Osteoblast (primary cell): ENCODE measurements at regions not wholly inside any gene's neighbourhood (a gene's known extent, or its start where the extent isn't known, plus 50 kb on each side); places are given as distances from the start of the nearest gene placed in this dataset.

Source experiments
- DNase-seq: peaks from one replicate; pipeline ENCODE4 v3.0.0; 2011; ENCODE audit warnings: low spot score, mixed read lengths; ENCODE audit not compliant: insufficient read length; ENCODE audit errors: missing footprints
- H2AFZ ChIP-seq: 2 replicates; pipeline ENCODE4 v1.6.0; 2011; ENCODE audit warnings: mild to moderate bottlenecking, low read length
- H3K27ac ChIP-seq: 2 replicates; pipeline ENCODE4 v1.5.1; 2011; ENCODE audit warnings: mild to moderate bottlenecking, low read depth, low read length, moderate library complexity
- H3K27me3 ChIP-seq: 2 replicates; pipeline ENCODE4 v1.6.0; 2012; ENCODE audit warnings: mild to moderate bottlenecking, control low read depth, inconsistent platforms, low read length, moderate library complexity; ENCODE audit not compliant: insufficient read depth
- H3K36me3 ChIP-seq: 2 replicates; pipeline ENCODE4 v1.5.1; 2011; ENCODE audit warnings: mild to moderate bottlenecking, low read length, control low read depth, moderate library complexity; ENCODE audit not compliant: insufficient read depth
- H3K4me1 ChIP-seq: 2 replicates; pipeline ENCODE4 v1.5.1; 2011; ENCODE audit warnings: mild to moderate bottlenecking, low read length, control low read depth, moderate library complexity; ENCODE audit not compliant: insufficient read depth
- H3K4me2 ChIP-seq: 2 replicates; pipeline ENCODE4 v1.6.0; 2011; ENCODE audit warnings: mild to moderate bottlenecking, low read length; ENCODE audit not compliant: insufficient read depth
- H3K4me3 ChIP-seq: fragments of 200-600 bp; sonication (generic); 3 replicates; pipeline ENCODE4 v1.5.1; 2012; ENCODE audit warnings: mild to moderate bottlenecking, low read length, inconsistent platforms; ENCODE audit not compliant: insufficient read depth
- H3K79me2 ChIP-seq: 2 replicates; pipeline ENCODE4 v1.6.0; 2012; ENCODE audit warnings: mild to moderate bottlenecking, low read length, control low read depth, inconsistent platforms; ENCODE audit not compliant: insufficient read depth
- H3K9me3 ChIP-seq: 2 replicates; pipeline ENCODE4 v1.5.1; 2011; ENCODE audit warnings: low read depth, low read length, control low read depth
- H4K20me1 ChIP-seq: 2 replicates; pipeline ENCODE4 v1.6.0; 2012; ENCODE audit warnings: mild to moderate bottlenecking, low read length, control low read depth; ENCODE audit not compliant: insufficient read depth
- TF ChIP-seq, protein P1 (sequence below): IDR thresholded peaks from 2 replicates; pipeline ENCODE4 v1.5.1; 2011; ENCODE audit warnings: mild to moderate bottlenecking, low read depth, low read length, moderate library complexity; ENCODE audit errors: extremely low read depth

DNA sequence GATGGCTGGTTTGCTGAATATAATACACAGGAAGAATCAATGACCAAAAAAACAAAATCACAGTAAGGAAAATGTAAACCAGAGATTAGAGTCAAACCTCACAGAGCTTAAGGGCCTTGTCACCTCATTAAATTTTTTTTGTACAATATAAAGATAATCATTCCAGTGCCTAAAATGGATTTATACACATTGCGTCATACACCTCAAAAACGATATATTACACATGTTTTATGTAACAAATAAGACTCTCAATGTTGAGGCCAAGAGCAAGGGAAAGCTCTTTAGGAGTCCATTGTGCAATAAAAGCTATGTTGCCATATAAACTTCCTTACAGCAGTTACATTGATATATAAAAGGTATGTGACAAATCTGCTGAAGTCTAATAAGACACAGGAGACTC, 856.7 kb upstream of the SLITRK1 start:
- Histone ChIP-seq H3K4me3 (no peak overlapping the region), H3K27me3 (no peaks in the 10 kb centered on the region), H3K27ac (no peak overlapping the region), H3K4me1 (no peaks in the 10 kb centered on the region), H2AFZ (no peak overlapping the region), H3K79me2 (no peaks in the 10 kb centered on the region), H3K9me3 (no peaks in the 10 kb centered on the region), H3K36me3 (no peaks in the 10 kb centered on the region), H4K20me1 (no peaks in the 10 kb centered on the region), H3K4me2 (no peak overlapping the region)
- TF ChIP-seq, protein P1, sequence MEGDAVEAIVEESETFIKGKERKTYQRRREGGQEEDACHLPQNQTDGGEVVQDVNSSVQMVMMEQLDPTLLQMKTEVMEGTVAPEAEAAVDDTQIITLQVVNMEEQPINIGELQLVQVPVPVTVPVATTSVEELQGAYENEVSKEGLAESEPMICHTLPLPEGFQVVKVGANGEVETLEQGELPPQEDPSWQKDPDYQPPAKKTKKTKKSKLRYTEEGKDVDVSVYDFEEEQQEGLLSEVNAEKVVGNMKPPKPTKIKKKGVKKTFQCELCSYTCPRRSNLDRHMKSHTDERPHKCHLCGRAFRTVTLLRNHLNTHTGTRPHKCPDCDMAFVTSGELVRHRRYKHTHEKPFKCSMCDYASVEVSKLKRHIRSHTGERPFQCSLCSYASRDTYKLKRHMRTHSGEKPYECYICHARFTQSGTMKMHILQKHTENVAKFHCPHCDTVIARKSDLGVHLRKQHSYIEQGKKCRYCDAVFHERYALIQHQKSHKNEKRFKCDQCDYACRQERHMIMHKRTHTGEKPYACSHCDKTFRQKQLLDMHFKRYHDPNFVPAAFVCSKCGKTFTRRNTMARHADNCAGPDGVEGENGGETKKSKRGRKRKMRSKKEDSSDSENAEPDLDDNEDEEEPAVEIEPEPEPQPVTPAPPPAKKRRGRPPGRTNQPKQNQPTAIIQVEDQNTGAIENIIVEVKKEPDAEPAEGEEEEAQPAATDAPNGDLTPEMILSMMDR = no peak
- DNase-seq = no peak

- Histone ChIP-seq H3K4me3 (no peak overlapping the region), H3K4me1 (no peaks in the 10 kb centered on the region), H3K36me3 (no peaks in the 10 kb centered on the region), H3K27me3 (no peaks in the 10 kb centered on the region), H3K9me3 (no peaks in the 10 kb centered on the region), H4K20me1 (no peaks in the 10 kb centered on the region), H3K79me2 (no peaks in the 10 kb centered on the region), H3K27ac (no peak overlapping the region), H3K4me2 (no peak overlapping the region), H2AFZ (no peak overlapping the region)
- no peak for DNase-seq
- TF ChIP-seq, protein P1 = no peak
Observed at GRCh38 chr13:84737661-84738060, 855.4 kb upstream of the SLITRK1 start.

- DNase-seq = no peak
- TF ChIP-seq, protein P1 = no peak
- Histone ChIP-seq H3K79me2 (no peaks in the 10 kb centered on the region), H3K36me3 (no peaks in the 10 kb centered on the region), H3K9me3 (no peaks in the 10 kb centered on the region), H3K27me3 (no peaks in the 10 kb centered on the region), H4K20me1 (no peaks in the 10 kb centered on the region), H3K4me3 (no peak overlapping the region), H2AFZ (no peak overlapping the region), H3K4me1 (no peaks in the 10 kb centered on the region), H3K4me2 (no peak overlapping the region), H3K27ac (no peak overlapping the region)
Observed at GRCh38 chr13:84730376-84730775, 848.1 kb upstream of the SLITRK1 start.

- DNase-seq = no peak
Observed at GRCh38 chr13:84705982-84706710, 823.9 kb upstream of the SLITRK1 start.

More at GRCh38 chr13:84705982-84706710, 823.9 kb upstream of the SLITRK1 start:
- H3K4me1 ChIP-seq = no peaks in the 10 kb centered on the region
- no peak overlapping the region for H3K27ac ChIP-seq
- H3K4me2 ChIP-seq = no peak overlapping the region
- H2AFZ ChIP-seq = no peak overlapping the region
- no peaks in the 10 kb centered on the region for H3K9me3 ChIP-seq
- no peak overlapping the region for H3K4me3 ChIP-seq
- no peaks in the 10 kb centered on the region for H3K79me2 ChIP-seq
- no peaks in the 10 kb centered on the region for H3K27me3 ChIP-seq
- TF ChIP-seq, protein P1 = no peak
- no peaks in the 10 kb centered on the region for H3K36me3 ChIP-seq
- H4K20me1 ChIP-seq = no peaks in the 10 kb centered on the region
